NCI-H748 (cell line): ENCODE measurements at regions not wholly inside any gene's neighbourhood (a gene's known extent, or its start where the extent isn't known, plus 50 kb on each side); places are given as distances from the start of the nearest gene placed in this dataset.

Experiments used
- DNase-seq: peaks from one replicate; lab custom pipeline; 2025; ENCODE audit not compliant: unreplicated experiment; lab: John Stamatoyannopoulos, UW

- no peak for DNase-seq
Measured at GRCh38 chr2:15835991-15836688, 104.2 kb upstream of the MYCN start.

DNA sequence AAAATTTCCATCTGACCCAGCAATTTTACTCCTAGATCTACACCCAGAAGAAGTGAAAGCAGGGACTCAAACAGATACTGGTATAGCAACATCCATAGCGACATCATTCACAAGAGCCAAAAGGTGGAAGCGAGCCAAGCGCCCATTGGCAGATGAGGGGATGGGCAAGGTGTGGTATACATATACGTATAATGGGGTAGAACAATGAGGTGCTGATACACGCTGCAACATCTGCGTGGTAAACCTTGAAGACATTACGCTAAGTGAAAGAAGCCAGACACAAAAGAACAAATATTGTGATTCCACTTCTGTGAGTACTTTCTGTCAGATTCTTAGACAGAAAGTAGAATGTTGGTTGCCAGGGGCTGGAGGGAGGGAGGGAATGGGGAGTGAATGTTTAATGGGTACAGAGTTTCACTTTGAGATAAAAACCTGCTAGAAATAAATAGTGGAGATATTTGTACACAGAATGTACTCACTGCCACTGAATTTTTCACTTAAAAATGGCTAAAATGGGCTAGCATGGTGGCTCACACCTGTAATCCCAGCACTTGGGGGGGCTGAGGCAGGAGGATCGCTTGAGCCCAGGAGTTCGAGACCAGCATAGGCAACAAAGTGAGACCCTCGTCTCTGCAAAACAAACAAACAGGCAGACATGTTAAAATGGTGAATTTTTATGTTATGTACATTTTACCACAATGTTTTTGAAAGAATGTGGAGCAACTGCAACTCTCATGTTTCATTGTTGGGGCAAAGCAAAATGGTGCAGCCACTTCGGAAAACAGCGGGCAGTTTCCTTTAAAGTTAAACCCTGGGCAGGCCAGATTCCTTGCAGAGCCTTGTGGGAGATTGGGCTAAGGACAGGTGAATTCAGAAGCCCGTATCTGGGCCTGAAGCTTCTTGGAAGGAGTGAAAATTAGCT lies 103.4 kb upstream of the MYCN start:
- DNase-seq: peak; percentile 34

DNA sequence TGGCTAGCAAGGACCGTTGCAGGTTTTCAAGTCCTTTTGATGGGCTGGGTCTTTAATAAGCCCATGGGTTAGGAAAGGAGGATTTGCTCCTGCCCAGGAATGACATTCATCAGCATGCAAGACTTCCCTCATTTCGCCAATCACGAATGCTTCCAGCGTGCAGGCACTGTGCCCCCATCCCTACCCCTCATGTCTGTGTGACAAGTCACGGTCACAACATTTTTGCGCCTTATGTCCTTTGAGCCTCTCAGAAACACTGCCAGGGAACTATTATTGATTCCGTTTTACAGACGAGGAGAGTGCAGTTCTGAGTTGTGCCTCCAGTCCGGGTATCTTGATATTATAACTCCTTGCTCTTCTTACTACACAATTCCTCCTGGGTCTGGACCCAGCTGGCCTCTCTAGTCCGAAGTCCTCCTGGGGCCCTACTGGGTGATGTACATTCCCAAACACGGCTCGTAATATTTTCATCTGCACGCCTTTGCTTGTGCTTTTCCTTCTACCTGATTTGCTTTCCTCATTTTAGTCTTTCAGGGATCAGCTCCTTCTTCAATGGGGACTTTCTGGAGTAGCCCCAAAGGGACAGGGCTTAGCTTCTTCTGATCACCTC lies 101.8 kb upstream of the MYCN start:
- no peak for DNase-seq

- no peak for DNase-seq
Measured at GRCh38 chr2:15839426-15840124, 100.8 kb upstream of the MYCN start.

DNA sequence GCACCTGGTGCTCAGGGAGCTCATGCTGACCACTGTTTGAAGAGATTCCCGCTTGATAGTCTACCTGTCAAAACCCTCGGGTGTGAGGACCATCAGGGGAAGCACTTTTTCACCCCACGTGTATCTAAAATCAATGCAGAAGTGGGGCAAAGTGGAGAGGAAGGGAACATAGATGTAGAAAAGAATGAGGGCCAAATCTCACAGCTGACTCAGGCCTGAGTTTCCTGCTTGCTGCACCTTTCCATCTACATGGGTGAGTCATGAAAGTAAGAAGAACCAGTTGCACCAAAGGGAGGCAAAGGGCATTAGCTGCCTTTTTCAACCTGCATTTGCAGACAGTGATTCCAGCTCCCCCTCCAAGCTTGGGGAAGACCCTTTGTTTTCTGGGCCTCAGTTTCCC lies 100.2 kb upstream of the MYCN start:
- DNase-seq: no peak

DNA sequence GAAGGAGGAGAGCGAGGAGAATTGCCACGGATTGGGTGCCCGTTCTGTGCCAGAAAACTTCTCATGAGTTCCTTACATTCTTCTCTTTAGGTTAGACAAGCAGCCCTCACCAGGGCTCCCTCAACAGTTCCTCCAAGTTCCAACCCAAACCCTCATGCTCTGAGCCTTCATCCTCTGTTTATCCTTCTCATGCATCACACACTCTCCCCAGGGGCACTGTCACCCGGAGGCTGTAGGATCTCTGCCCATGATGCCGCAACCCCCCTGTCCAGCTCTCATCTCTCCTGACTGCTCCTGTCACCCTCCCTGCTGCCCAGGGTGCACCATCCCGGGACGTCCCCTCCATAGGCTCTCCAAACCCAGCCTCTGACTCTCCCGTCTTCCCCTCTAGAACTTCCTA lies 99.4 kb upstream of the MYCN start:
- no peak for DNase-seq

DNA sequence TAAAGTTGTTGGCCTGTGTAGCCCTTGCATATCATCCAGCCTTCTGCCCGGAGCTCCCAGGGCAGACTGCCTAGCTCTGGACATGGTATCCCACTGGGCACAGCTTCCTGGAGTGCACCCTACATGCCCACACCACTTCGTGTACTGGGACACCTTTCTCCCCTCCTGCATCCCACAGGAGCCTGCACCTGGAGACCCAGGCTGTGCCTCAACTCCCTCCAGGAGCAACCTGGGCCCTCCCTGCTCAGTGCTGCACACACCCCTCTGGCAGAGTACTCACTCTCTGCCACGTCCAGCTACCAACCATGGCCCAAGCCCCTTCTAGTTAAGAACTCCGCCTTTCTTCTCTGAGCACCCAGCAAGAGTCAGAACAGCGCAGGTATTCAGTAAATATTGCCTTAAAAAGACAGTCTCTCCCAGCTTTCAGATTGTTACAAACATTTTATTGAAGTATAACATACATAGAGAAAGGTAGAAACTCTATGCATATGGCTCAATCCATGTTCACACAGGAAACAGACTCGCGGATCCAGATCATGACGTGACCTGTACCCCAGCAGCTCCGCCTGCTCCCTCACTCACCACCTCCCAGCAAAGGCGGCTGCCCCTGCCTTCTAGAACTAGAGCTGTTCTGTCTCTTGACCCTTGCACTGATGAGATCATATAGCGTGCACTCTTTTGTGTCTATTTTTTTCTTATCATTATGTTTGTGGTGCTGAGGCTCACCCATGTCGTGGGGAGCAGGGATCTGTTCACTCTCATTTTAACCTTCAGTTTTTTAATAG lies 98.4 kb upstream of the MYCN start:
- no peak for DNase-seq

- DNase-seq: no peak
Measured at GRCh38 chr2:15842758-15843666, 97.3 kb upstream of the MYCN start.

- peak; percentile 34 for DNase-seq
Measured at GRCh38 chr2:15844211-15844801, 96.0 kb upstream of the MYCN start.

GRCh38 chr2:15845294-15845693 lies 95.1 kb upstream of the MYCN start:
- DNase-seq: no peak

DNA sequence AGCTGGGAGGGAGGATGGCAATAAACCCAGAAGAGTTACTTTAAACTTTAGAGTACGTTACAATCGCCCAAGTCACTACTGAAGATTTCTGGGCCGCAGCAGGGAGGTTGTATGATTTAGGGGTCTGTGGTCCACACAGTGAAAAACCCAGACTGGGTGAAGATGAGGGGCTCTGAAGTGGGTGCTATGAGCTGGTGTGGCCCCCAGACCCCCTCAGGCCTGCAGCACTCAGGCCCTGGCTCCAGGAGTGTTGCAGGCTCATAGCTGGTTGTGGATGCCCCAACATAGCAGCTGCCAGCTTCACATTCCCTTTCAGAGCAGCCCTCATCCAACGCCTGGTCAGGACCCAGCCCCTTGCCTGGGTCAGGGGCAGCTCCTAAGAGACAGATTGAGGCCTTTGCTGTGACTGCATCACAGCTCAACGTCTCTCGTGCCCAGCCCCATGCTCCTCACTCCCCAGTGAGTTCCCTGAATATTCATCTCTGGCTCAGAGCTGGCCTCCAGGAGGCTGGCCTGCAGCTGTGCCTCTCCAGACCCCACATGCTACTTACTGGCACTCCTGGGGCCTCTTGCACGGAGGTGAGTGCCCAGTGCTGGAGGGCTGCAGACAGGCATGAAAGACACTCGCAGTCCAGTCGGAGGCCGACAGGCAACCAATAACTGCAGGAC lies 94.5 kb upstream of the MYCN start:
- DNase-seq: no peak

DNA sequence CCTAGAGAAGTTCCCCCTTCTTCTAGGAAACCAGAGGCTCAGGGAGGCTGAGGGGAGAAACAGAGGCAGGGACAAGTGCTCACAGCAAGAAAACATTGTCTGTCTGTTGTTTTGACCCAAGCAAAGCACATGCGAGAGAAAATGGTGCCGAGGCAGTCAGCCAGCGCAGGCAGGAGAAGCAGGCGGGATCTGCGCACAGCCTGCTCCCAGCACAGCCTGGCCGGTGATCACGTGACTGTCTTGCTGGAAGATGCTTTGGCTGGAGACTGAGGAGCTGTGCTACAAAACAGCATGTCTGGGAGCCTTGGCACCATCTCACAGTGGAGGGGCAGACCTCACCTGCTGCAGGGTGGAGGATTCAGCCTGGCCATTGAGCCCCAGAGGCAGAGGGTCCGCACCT lies 93.7 kb upstream of the MYCN start:
- no peak for DNase-seq

DNA sequence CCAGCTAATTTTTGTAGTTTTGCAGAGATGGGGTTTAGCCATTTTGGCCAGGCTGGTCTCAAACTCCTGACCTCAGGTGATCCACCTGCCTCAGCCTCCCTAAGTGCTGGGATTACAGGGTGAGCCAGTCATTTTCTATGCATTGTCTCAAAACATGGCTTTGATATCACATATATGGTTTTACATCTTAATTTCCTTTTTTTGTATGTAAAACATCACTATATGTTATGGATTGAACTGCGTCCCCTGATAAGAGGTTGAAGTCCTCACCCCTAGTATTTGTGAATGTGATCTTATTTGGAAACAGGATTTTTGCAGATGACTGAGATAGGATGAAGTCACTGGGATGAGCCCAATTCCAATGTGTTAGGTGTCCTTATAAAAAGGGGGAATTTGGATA lies 89.8 kb upstream of the MYCN start:
- DNase-seq: no peak

- DNase-seq: no peak
Measured at GRCh38 chr2:15851076-15851693, 89.2 kb upstream of the MYCN start.

- no peak for DNase-seq
Measured at GRCh38 chr2:15852811-15853210, 87.5 kb upstream of the MYCN start.

- no peak for DNase-seq
Measured at GRCh38 chr2:15853903-15854302, 86.4 kb upstream of the MYCN start.

GRCh38 chr2:15855766-15856260 lies 84.5 kb upstream of the MYCN start:
- no peak for DNase-seq

DNA sequence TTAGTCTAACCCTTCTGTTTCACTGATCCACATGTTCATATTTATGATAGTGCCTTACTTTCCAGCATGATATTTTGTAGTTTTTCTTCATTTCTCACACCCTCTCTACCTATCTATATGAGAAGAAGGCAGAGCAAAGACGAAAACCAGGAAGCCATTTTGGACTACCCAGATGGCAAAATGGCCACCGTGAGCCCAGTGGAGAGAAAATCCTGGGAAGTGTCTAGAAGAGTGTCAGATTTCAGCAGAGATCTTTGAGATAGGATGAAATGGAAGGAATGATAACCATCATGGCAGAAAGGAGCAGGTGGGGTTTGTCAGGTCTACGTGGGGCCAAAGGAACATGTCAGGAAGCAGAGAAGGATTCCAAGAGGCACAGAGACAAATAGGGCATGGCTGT lies 84.0 kb upstream of the MYCN start:
- no peak for DNase-seq
